ENCODE measurements at regions not wholly inside any gene's neighbourhood (a gene's known extent, or its start where the extent isn't known, plus 50 kb on each side); places are given as distances from the start of the nearest gene placed in this dataset.
A peak's percentile ranks its signal among the peaks of the same experiment; 100 is the strongest.

GRCh38 chr11:10629411-10630002 lies 61.0 kb upstream of the LYVE1 start:
- no peak for DNase-seq (ENCODE audit: low spot score in 2 of 2)
- WGBS: 93% methylated on average over 5 of the region's 13 CpGs
- H3K27ac ChIP-seq: no peak overlapping the region
- H3K4me1 ChIP-seq: no peaks in the 10 kb centered on the region
- TF ChIP-seq CTCF (IDR thresholded peaks at IDR 0.05) (no peak), POLR2AphosphoS5 (IDR thresholded peaks at IDR 0.05) (no peak), EP300 (IDR thresholded peaks at IDR 0.05) (no peak), POLR2A (IDR thresholded peaks at IDR 0.05) (no peak)
- H3K27me3 ChIP-seq: no peaks in the 10 kb centered on the region
- H3K4me3 ChIP-seq: no peak overlapping the region
- H3K9me3 ChIP-seq: no peaks in the 10 kb centered on the region
- H3K36me3 ChIP-seq: no peaks in the 10 kb centered on the region

- no peak for DNase-seq (ENCODE audit: low spot score in 2 of 2)
- no peaks in the 10 kb centered on the region for H3K4me1 ChIP-seq
- no peaks in the 10 kb centered on the region for H3K27me3 ChIP-seq
- WGBS: 80% methylated on average over 9 of the region's 10 CpGs
- no peak overlapping the region for H3K4me3 ChIP-seq
- H3K27ac ChIP-seq: no peak overlapping the region
- H3K36me3 ChIP-seq: no peaks in the 10 kb centered on the region
- TF ChIP-seq POLR2A (IDR thresholded peaks at IDR 0.05): no peak
- no peaks in the 10 kb centered on the region for H3K9me3 ChIP-seq
Observed at GRCh38 chr11:10628508-10629236, 60.2 kb upstream of the LYVE1 start.

- WGBS: 100% methylated on average over 4 of the region's 5 CpGs
- DNase-seq (ENCODE audit: low spot score in 2 of 2): no peak
- H3K27ac ChIP-seq: no peak overlapping the region
- no peaks in the 10 kb centered on the region for H3K27me3 ChIP-seq
- no peak overlapping the region for H3K4me3 ChIP-seq
- TF ChIP-seq EP300 (IDR thresholded peaks at IDR 0.05): no peak
- TF ChIP-seq POLR2AphosphoS5 (IDR thresholded peaks at IDR 0.05): no peak
- no peaks in the 10 kb centered on the region for H3K9me3 ChIP-seq
- H3K4me1 ChIP-seq: no peaks in the 10 kb centered on the region
- no peaks in the 10 kb centered on the region for H3K36me3 ChIP-seq
Observed at GRCh38 chr11:10627816-10628215, 59.4 kb upstream of the LYVE1 start.

- Histone ChIP-seq H3K9me3 (no peaks in the 10 kb centered on the region), H3K4me1 (no peaks in the 10 kb centered on the region), H3K27me3 (no peaks in the 10 kb centered on the region), H3K4me3 (no peak overlapping the region), H3K27ac (no peak overlapping the region), H3K36me3 (no peaks in the 10 kb centered on the region)
- no peak for TF ChIP-seq POLR2A (IDR thresholded peaks at IDR 0.05)
- TF ChIP-seq CTCF (IDR thresholded peaks at IDR 0.05): no peak
- TF ChIP-seq POLR2AphosphoS5 (IDR thresholded peaks at IDR 0.05): no peak
- no peak for TF ChIP-seq EP300 (IDR thresholded peaks at IDR 0.05)
- 96% methylated on average over 4 of the region's 7 CpGs for WGBS
- no peak for DNase-seq (ENCODE audit: low spot score in 2 of 2)
Observed at GRCh38 chr11:10627291-10627690, 58.8 kb upstream of the LYVE1 start.

- peak overlapping the region; percentile 22 for H3K27ac ChIP-seq
- 51% methylated on average over 6 of the region's 13 CpGs for WGBS
- no peaks in the 10 kb centered on the region for H3K36me3 ChIP-seq
Observed at GRCh38 chr11:10625982-10626311, 57.5 kb upstream of the LYVE1 start.

More at GRCh38 chr11:10625982-10626311, 57.5 kb upstream of the LYVE1 start:
- no peaks in the 10 kb centered on the region for H3K9me3 ChIP-seq
- no peaks in the 10 kb centered on the region for H3K27me3 ChIP-seq
- H3K4me3 ChIP-seq: no peak overlapping the region
- TF ChIP-seq POLR2A (IDR thresholded peaks at IDR 0.05) (no peak), CTCF (IDR thresholded peaks at IDR 0.05) (no peak), POLR2AphosphoS5 (IDR thresholded peaks at IDR 0.05) (no peak)
- no peaks in the 10 kb centered on the region for H3K4me1 ChIP-seq
- DNase-seq (ENCODE audit: low spot score in 2 of 2): no peak

Data from suprapubic skin (tissue), 4 donors.